ENCODE measurements at regions not wholly inside any gene's neighbourhood (a gene's known extent, or its start where the extent isn't known, plus 50 kb on each side); places are given as distances from the start of the nearest gene placed in this dataset.

DNA sequence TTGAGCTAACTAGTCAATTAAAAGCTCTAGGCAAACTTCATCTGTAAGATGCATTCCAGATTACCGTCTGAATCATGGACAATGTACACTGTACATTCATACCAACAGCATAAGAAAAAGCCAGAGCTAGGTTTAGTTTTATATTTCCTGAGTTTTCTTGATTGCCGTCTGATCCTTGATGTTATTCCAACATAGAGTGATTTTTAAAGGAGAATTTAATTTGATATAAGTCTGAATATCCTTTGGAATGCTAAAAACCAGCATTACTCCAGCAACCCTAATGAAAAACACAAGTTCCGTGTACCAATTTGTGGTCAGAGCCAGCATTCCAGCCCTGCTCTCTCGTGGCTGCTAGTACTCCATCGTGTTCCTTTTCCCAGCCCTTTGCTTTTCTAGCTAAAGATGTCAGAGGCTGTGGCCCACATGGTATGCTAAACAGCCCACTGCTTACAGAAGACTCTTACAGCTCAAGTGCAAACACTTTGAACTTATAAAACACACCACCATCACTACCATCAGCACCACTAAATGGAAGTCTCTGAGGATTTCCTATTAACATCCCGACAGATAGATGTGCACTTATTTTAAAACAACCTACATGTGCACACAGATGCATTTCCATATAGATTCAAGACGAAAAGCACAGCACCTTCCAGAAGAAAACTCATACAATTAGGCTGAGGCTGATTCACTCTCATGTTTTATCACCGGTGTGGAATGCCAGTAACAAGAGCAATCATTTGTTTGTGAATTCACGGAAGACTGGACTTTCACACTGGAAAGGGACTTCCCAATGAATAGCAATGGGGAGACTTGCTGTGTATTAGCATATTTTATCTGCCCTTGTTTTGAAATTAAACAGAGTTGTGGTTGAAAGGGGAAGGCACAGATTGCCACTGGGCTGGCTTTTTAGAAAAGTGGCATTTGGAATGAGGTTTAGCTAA, 246.9 kb upstream of the GAS1 start:
- TF ChIP-seq TCF7L2 (IDR thresholded peaks at IDR 0.05; ENCODE audit: borderline replicate concordance, extremely low read depth, insufficient read depth, insufficient read length) (no peak), SP1 (IDR thresholded peaks at IDR 0.05; ENCODE audit: low read depth) (no peak), EZH2 (IDR thresholded peaks at IDR 0.05) (no peak)

Data from HCT116 (cell line).